OCI-LY1 (cell line): ENCODE measurements at regions not wholly inside any gene's neighbourhood (a gene's known extent, or its start where the extent isn't known, plus 50 kb on each side); places are given as distances from the start of the nearest gene placed in this dataset.

Experiments
- H2AFZ ChIP-seq: fragments of 200-600 bp; sonication (generic), shearing (Covaris generic); 2 replicates; pipeline ENCODE4 v1.6.0; 2014; ENCODE audit warnings: antibody characterized with exemption, mild to moderate bottlenecking, low read length
- H3F3A ChIP-seq: fragments of 200-600 bp; sonication (generic), shearing (Covaris generic); 2 replicates; pipeline ENCODE4 v1.6.0; 2014; ENCODE audit warnings: mild to moderate bottlenecking, antibody characterized with exemption, low read length, moderate library complexity; ENCODE audit not compliant: insufficient read depth
- H3K27ac ChIP-seq: fragments of 200-600 bp; sonication (generic); 2 replicates; pipeline ENCODE4 v1.5.1; 2014; ENCODE audit warnings: low read length, mixed run types, mild to moderate bottlenecking, low read depth; ENCODE audit not compliant: poor library complexity, severe bottlenecking
- H3K27me3 ChIP-seq: fragments of 200-600 bp; sonication (generic); 2 replicates; pipeline ENCODE4 v1.6.0; 2014; ENCODE audit warnings: antibody characterized with exemption, mild to moderate bottlenecking, low read length, moderate library complexity; ENCODE audit not compliant: insufficient read depth
- H3K36me3 ChIP-seq: fragments of 200-600 bp; sonication (generic); 2 replicates; pipeline ENCODE4 v1.6.1; 2014; ENCODE audit warnings: mild to moderate bottlenecking, antibody characterized with exemption, low read length, moderate library complexity, mixed read lengths; ENCODE audit not compliant: insufficient read depth
- H3K4me1 ChIP-seq: fragments of 200-600 bp; sonication (generic); 2 replicates; pipeline ENCODE4 v1.5.1; 2014; ENCODE audit warnings: mild to moderate bottlenecking, low read length, moderate library complexity; ENCODE audit not compliant: insufficient read depth, severe bottlenecking
- H3K4me2 ChIP-seq: fragments of 200-600 bp; sonication (generic), shearing (Covaris generic); 2 replicates; pipeline ENCODE4 v1.6.1; 2014; ENCODE audit warnings: low read length
- H3K4me3 ChIP-seq: fragments of 200-600 bp; sonication (generic); 2 replicates; pipeline ENCODE4 v1.5.1; 2014; ENCODE audit warnings: low read length, low read depth, mild to moderate bottlenecking, mixed read lengths; ENCODE audit not compliant: poor library complexity, severe bottlenecking
- H3K79me2 ChIP-seq: fragments of 200-600 bp; shearing (Covaris generic); 2 replicates; pipeline ENCODE4 v1.6.1; 2016; ENCODE audit warnings: mixed run types, low read length, mixed read lengths; ENCODE audit not compliant: insufficient read depth
- H3K9ac ChIP-seq: fragments of 200-600 bp; sonication (generic), shearing (Covaris generic); 2 replicates; pipeline ENCODE4 v1.6.1; 2014; ENCODE audit warnings: mild to moderate bottlenecking, low read length, mixed read lengths
- H3K9me2 ChIP-seq: fragments of 200-600 bp; sonication (generic), shearing (Covaris generic); 2 replicates; pipeline ENCODE4 v1.6.1; 2014; ENCODE audit warnings: low read depth, mild to moderate bottlenecking, low read length, mixed read lengths
- H3K9me3 ChIP-seq: fragments of 200-600 bp; shearing (Covaris generic); 2 replicates; pipeline ENCODE4 v1.6.1; 2014; ENCODE audit warnings: low read length, mixed read lengths
- H4K20me1 ChIP-seq: fragments of 200-600 bp; sonication (generic), shearing (Covaris generic); 2 replicates; pipeline ENCODE4 v1.6.0; 2016; ENCODE audit warnings: mild to moderate bottlenecking, low read length; ENCODE audit not compliant: insufficient read depth
- EZH2 ChIP-seq: fragments of 200-600 bp; sonication (generic), shearing (Covaris generic); IDR thresholded peaks from 2 replicates; pipeline ENCODE4 v1.8.0; 2017; ENCODE audit warnings: borderline replicate concordance, mixed run types, mild to moderate bottlenecking, antibody characterized with exemption, low read length, moderate library complexity, mixed read lengths
- TF ChIP-seq, protein P1 (sequence below): fragments of 200-600 bp; sonication (generic), shearing (Covaris generic); IDR thresholded peaks from 2 replicates; pipeline ENCODE4 v1.5.1; 2017; ENCODE audit warnings: mild to moderate bottlenecking, antibody characterized with exemption, low read length, moderate library complexity, mixed read lengths

DNA sequence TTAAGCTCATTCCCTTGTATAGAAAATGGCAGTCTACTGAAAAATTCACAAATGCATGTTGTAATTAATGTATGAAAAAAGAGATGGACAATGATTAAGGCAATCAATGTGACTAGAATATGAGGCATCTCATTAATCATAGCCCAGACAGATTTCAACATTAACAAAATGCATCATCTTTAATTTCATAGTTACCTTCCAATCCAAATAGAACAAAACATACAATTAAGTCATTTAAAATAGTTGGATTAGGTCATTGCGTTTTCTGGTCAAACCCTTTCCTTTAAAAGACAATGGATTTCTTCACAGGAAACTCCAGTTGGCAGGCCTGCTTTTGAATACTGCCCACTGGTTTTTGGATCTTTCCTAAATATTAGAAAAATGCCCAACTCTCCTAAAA lies 203.9 kb downstream of the HAO1 start:
- Histone ChIP-seq H3K9me2 (no peaks in the 10 kb centered on the region), H2AFZ (no peak overlapping the region), H3K4me3 (no peak overlapping the region), H3F3A (no peaks in the 10 kb centered on the region), H3K4me2 (no peak overlapping the region), H4K20me1 (no peaks in the 10 kb centered on the region), H3K27ac (no peak overlapping the region), H3K9me3 (no peaks in the 10 kb centered on the region), H3K36me3 (no peaks in the 10 kb centered on the region), H3K27me3 (no peaks in the 10 kb centered on the region), H3K9ac (no peak overlapping the region), H3K79me2 (no peaks in the 10 kb centered on the region), H3K4me1 (no peaks in the 10 kb centered on the region)
- no peak for TF ChIP-seq EZH2
- TF ChIP-seq, protein P1, sequence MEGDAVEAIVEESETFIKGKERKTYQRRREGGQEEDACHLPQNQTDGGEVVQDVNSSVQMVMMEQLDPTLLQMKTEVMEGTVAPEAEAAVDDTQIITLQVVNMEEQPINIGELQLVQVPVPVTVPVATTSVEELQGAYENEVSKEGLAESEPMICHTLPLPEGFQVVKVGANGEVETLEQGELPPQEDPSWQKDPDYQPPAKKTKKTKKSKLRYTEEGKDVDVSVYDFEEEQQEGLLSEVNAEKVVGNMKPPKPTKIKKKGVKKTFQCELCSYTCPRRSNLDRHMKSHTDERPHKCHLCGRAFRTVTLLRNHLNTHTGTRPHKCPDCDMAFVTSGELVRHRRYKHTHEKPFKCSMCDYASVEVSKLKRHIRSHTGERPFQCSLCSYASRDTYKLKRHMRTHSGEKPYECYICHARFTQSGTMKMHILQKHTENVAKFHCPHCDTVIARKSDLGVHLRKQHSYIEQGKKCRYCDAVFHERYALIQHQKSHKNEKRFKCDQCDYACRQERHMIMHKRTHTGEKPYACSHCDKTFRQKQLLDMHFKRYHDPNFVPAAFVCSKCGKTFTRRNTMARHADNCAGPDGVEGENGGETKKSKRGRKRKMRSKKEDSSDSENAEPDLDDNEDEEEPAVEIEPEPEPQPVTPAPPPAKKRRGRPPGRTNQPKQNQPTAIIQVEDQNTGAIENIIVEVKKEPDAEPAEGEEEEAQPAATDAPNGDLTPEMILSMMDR, result no peak

DNA sequence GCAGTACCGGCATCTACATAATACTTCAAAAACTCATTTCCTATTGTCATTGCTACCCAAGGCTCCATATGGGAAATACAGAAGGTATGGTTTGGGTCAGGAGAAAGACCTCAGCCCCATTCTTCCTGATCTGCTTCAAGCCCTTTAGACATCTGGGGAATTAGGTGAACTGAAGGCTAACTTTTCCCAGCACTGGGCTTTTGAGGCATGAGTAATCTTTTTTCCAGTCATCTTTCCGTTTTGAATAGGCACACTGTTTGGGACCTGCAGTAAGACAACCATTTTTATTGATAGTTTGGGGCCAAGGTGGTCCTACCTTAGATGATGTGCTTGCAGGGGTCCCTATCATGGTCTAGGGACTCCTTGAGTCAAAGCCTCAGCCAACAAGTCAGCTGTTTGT lies 198.4 kb downstream of the HAO1 start:
- Histone ChIP-seq H3K27me3 (no peaks in the 10 kb centered on the region), H3K9me3 (no peaks in the 10 kb centered on the region), H3K36me3 (no peaks in the 10 kb centered on the region), H4K20me1 (no peaks in the 10 kb centered on the region), H3K4me1 (no peaks in the 10 kb centered on the region), H3K4me3 (no peak overlapping the region), H3K9ac (no peak overlapping the region), H3K4me2 (no peak overlapping the region), H3K27ac (no peak overlapping the region), H3F3A (no peaks in the 10 kb centered on the region), H3K9me2 (no peaks in the 10 kb centered on the region), H2AFZ (no peak overlapping the region), H3K79me2 (no peaks in the 10 kb centered on the region)
- no peak for TF ChIP-seq EZH2
- TF ChIP-seq, protein P1, result no peak

DNA sequence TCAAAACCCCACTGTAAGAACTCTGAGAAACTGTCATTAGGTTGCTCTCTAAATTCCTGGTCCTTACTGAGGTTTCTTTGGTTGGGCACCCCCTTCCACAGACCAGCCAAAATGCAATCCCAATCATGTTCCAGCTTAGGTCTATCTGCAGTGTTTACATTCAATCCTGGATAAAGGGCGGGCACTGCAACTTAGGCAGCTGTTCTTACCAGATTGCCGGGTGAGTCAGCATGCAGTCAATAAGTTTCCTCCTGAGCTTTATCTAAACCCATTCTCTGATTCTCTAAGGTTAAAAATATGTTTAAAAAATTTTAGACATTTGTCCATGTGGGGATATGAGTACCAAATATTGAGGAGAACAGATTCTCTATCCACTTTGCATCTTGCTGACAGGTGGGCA lies 197.8 kb downstream of the HAO1 start:
- Histone ChIP-seq H3K36me3 (no peaks in the 10 kb centered on the region), H3K9me3 (no peaks in the 10 kb centered on the region), H3K4me3 (no peak overlapping the region), H2AFZ (no peak overlapping the region), H3K9me2 (no peaks in the 10 kb centered on the region), H3K27me3 (no peaks in the 10 kb centered on the region), H3K27ac (no peak overlapping the region), H3K79me2 (no peaks in the 10 kb centered on the region), H3K4me2 (no peak overlapping the region), H4K20me1 (no peaks in the 10 kb centered on the region), H3F3A (no peaks in the 10 kb centered on the region), H3K4me1 (no peaks in the 10 kb centered on the region), H3K9ac (no peak overlapping the region)
- TF ChIP-seq, protein P1, result no peak
- TF ChIP-seq EZH2, result no peak
